ENCODE measurements at regions not wholly inside any gene's neighbourhood (a gene's known extent, or its start where the extent isn't known, plus 50 kb on each side); places are given as distances from the start of the nearest gene placed in this dataset.

DNA sequence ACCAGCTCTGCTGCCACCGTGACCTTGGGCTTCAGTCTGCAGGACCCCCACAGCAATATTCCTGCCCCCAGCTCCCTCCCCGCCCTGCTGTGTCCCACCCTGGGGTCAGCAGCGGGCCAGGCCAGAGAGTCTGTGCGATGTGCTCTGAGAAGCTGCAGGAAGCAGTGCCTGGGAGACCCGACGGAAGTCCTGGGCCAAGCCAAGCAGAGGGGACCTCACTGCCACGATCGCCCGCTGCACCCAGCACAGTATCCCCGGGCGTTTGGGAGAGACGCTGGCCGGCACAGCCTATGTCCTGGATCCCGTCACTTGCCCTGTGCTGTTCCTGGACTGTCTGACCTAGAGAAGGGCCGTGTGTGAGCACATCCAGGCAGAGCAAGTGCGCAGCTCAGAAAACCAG is 106.6 kb upstream of the TTC34 start:
- TF ChIP-seq CTCF (conservative IDR thresholded peaks at IDR 0.05; ENCODE audit: low read depth, low read length) (no peak), POLR2A (IDR thresholded peaks at IDR 0.05; ENCODE audit: low read depth, low read length) (no peak), CEBPB (IDR thresholded peaks at IDR 0.05; ENCODE audit: low read depth, low read length) (no peak), RFX5 (IDR thresholded peaks at IDR 0.05; ENCODE audit: low read depth, low read length) (no peak), MXI1 (IDR thresholded peaks at IDR 0.05; ENCODE audit: borderline replicate concordance, low read depth, low read length) (no peak), CHD1 (IDR thresholded peaks at IDR 0.05; ENCODE audit: low read depth, low read length) (no peak), RCOR1 (IDR thresholded peaks at IDR 0.05; ENCODE audit: insufficient replicate concordance, low read length) (no peak), RAD21 (IDR thresholded peaks at IDR 0.05; ENCODE audit: low read length) (no peak), MAZ (IDR thresholded peaks at IDR 0.05; ENCODE audit: borderline replicate concordance, low read depth, low read length) (no peak), FOS (IDR thresholded peaks at IDR 0.05; ENCODE audit: low read depth, low read length) (no peak), ELK1 (IDR thresholded peaks at IDR 0.05; ENCODE audit: borderline replicate concordance, low read depth, low read length) (no peak), MAFK (IDR thresholded peaks at IDR 0.05; ENCODE audit: low read depth, low read length) (no peak)
- TF ChIP-seq, protein P1, sequence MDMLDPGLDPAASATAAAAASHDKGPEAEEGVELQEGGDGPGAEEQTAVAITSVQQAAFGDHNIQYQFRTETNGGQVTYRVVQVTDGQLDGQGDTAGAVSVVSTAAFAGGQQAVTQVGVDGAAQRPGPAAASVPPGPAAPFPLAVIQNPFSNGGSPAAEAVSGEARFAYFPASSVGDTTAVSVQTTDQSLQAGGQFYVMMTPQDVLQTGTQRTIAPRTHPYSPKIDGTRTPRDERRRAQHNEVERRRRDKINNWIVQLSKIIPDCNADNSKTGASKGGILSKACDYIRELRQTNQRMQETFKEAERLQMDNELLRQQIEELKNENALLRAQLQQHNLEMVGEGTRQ (IDR thresholded peaks at IDR 0.05; ENCODE audit: low read depth, low read length), result no peak

Data from IMR-90 (cell line).